GM23338 (cell line): ENCODE measurements at regions not wholly inside any gene's neighbourhood (a gene's known extent, or its start where the extent isn't known, plus 50 kb on each side); places are given as distances from the start of the nearest gene placed in this dataset.

Experiments
- ATAC-seq: fragments of 200-7000 bp; cut with Tn5 transposase; 3 replicates; pipeline ENCODE4 v1.9.1; 2020
- DNase-seq: peaks from one replicate; pipeline ENCODE4 v3.0.0-alpha.2; 2015; ENCODE audit warnings: low spot score
- H2AFZ ChIP-seq: fragments of 200-600 bp; sonication (generic); 2 replicates; pipeline ENCODE4 v1.8.0; 2016; ENCODE audit warnings: antibody characterized with exemption, mild to moderate bottlenecking, moderate library complexity
- H3F3A ChIP-seq: fragments of 200-600 bp; sonication (generic); replicated peaks from 2 replicates; pipeline ENCODE4 v1.8.0; 2017; ENCODE audit warnings: antibody characterized with exemption, mixed run types, low read depth
- H3K27ac ChIP-seq: fragments of 200-600 bp; sonication (generic); 2 replicates; pipeline ENCODE4 v1.6.1; 2016; ENCODE audit warnings: low read depth
- H3K27me3 ChIP-seq: fragments of 200-600 bp; sonication (generic); 2 replicates; pipeline ENCODE4 v1.8.0; 2016; ENCODE audit warnings: mild to moderate bottlenecking, mixed run types, moderate library complexity; ENCODE audit not compliant: insufficient read depth
- H3K36me3 ChIP-seq: fragments of 200-600 bp; sonication (generic); 2 replicates; pipeline ENCODE4 v1.8.0; 2016; ENCODE audit warnings: mild to moderate bottlenecking; ENCODE audit not compliant: insufficient read depth
- H3K4me1 ChIP-seq: fragments of 200-600 bp; sonication (generic); 2 replicates; pipeline ENCODE4 v1.8.0; 2016; ENCODE audit warnings: mild to moderate bottlenecking, moderate library complexity; ENCODE audit not compliant: insufficient read depth
- H3K4me2 ChIP-seq: fragments of 200-600 bp; sonication (generic); 2 replicates; pipeline ENCODE4 v1.7.1; 2017; ENCODE audit warnings: mixed run types
- H3K4me3 ChIP-seq: fragments of 200-600 bp; sonication (generic); 2 replicates; pipeline ENCODE4 v1.6.1; 2016; ENCODE audit warnings: mixed run types
- H3K79me2 ChIP-seq: fragments of 200-600 bp; sonication (generic); replicated peaks from 2 replicates; pipeline ENCODE4 v1.8.0; 2017; ENCODE audit warnings: mild to moderate bottlenecking; ENCODE audit not compliant: insufficient read depth
- H3K9me2 ChIP-seq: fragments of 200-600 bp; sonication (generic); 2 replicates; pipeline ENCODE4 v1.8.0; 2017; ENCODE audit not compliant: insufficient read depth
- H4K20me1 ChIP-seq: fragments of 200-600 bp; sonication (generic); replicated peaks from 2 replicates; pipeline ENCODE4 v1.8.0; 2017; ENCODE audit warnings: mild to moderate bottlenecking; ENCODE audit not compliant: insufficient read depth
- H3K27ac Mint-ChIP-seq: 2 replicates; pipeline ENCODE4 v1.8.0; 2020; ENCODE audit warnings: inconsistent platforms, mild to moderate bottlenecking, moderate library complexity, mixed read lengths
- H3K27me3 Mint-ChIP-seq: 3 replicates; pipeline ENCODE4 v1.8.0; 2022; ENCODE audit warnings: low read depth, mild to moderate bottlenecking, moderate library complexity, mixed read lengths, inconsistent platforms; ENCODE audit not compliant: insufficient read depth, poor library complexity
- H3K36me3 Mint-ChIP-seq: 3 replicates; pipeline ENCODE4 v1.8.0; 2021; ENCODE audit warnings: low read depth, mild to moderate bottlenecking, inconsistent platforms, moderate library complexity, mixed read lengths
- H3K4me1 Mint-ChIP-seq: 3 replicates; pipeline ENCODE4 v1.8.0; 2020; ENCODE audit warnings: mild to moderate bottlenecking, inconsistent platforms, mixed read lengths
- H3K4me3 Mint-ChIP-seq: 3 replicates; pipeline ENCODE4 v1.8.0; 2021; ENCODE audit warnings: moderate library complexity, mild to moderate bottlenecking, inconsistent platforms, mixed read lengths
- H3K9me3 Mint-ChIP-seq: 3 replicates; pipeline ENCODE4 v1.8.0; 2020; ENCODE audit warnings: moderate library complexity, mild to moderate bottlenecking, inconsistent platforms, mixed read lengths
- CTCF ChIP-seq, 2 experiments: fragments of 200-600 bp in 1 of 2; sonication (generic) in 1 of 2; conservative IDR thresholded peaks; 2 replicates each; pipeline versions ENCODE4 v1.5.1 to v1.6.1; 2016 to 2017; ENCODE audit warnings: antibody characterized with exemption in 2 of 2, low read depth in 2 of 2, mild to moderate bottlenecking in 2 of 2, moderate library complexity in 1 of 2
- EZH2 ChIP-seq: fragments of 200-600 bp; sonication (generic); IDR thresholded peaks from one replicate; pipeline ENCODE4 v1.8.0; 2017; ENCODE audit warnings: antibody characterized with exemption, mild to moderate bottlenecking, low read depth; ENCODE audit not compliant: unreplicated experiment
- EZH2phosphoT487 ChIP-seq: fragments of 200-600 bp; sonication (generic); IDR thresholded peaks from one replicate; pipeline ENCODE4 v1.8.1; 2018; ENCODE audit warnings: antibody characterized with exemption; ENCODE audit not compliant: unreplicated experiment
- JUNB ChIP-seq: IDR thresholded peaks from one replicate; pipeline ENCODE4 v1.6.1; 2016; ENCODE audit warnings: antibody characterized with exemption; ENCODE audit not compliant: unreplicated experiment
- NANOG ChIP-seq: IDR thresholded peaks from 2 replicates; pipeline ENCODE4 v1.6.1; 2016; ENCODE audit warnings: antibody characterized with exemption, borderline replicate concordance
- STAT1 ChIP-seq: IDR thresholded peaks from one replicate; pipeline ENCODE4 v1.6.1; 2016; ENCODE audit warnings: antibody characterized with exemption; ENCODE audit not compliant: unreplicated experiment
- ZNF114 ChIP-seq: fragments of 250-450 bp; sonication (Bioruptor Pico); IDR thresholded peaks from 2 replicates; pipeline ENCODE4 v1.5.0; 2020; ENCODE audit warnings: mild to moderate bottlenecking, moderate library complexity
- ZNF331 ChIP-seq: fragments of 250-450 bp; sonication (Bioruptor Pico); IDR thresholded peaks from 2 replicates; pipeline ENCODE4 v1.5.0; 2020; ENCODE audit warnings: low read depth, mild to moderate bottlenecking, moderate library complexity
- ZNF462 ChIP-seq: fragments of 250-450 bp; sonication (Bioruptor Pico); IDR thresholded peaks from 2 replicates; pipeline ENCODE4 v1.5.0; 2020; ENCODE audit warnings: mild to moderate bottlenecking, moderate library complexity
- TF ChIP-seq, protein P1 (sequence below): IDR thresholded peaks from one replicate; pipeline ENCODE4 v1.6.1; 2018; ENCODE audit warnings: antibody characterized with exemption; ENCODE audit not compliant: unreplicated experiment

DNA sequence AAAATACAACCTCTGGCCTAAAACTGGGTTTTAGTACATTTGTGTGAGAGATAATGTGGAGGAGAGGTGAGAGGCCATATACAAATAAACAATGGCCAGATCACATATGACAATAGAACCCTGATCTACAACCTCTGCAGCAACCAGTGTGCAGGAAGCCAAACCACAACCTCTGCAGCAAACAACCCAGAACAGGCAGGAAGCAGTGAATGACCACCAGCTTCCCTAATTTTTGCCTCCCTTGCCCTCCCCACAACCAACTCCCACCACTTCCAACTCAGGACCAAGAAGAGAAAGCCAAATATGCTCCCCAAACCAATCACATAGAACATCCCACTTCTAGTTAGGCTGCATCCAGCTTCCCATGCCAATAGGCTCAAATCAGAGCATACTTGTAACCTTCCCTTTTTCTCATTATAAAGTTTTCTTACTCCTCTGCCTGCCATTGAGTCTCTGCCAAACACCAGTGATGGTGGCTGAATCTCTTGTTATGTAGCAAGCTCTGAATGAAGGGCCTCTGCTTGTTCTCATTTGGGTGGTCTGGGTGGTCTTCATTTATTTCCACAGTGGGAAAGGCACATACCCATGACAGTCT lies 102.6 kb upstream of the GAP43 start (continued):
- TF ChIP-seq, protein P1, sequence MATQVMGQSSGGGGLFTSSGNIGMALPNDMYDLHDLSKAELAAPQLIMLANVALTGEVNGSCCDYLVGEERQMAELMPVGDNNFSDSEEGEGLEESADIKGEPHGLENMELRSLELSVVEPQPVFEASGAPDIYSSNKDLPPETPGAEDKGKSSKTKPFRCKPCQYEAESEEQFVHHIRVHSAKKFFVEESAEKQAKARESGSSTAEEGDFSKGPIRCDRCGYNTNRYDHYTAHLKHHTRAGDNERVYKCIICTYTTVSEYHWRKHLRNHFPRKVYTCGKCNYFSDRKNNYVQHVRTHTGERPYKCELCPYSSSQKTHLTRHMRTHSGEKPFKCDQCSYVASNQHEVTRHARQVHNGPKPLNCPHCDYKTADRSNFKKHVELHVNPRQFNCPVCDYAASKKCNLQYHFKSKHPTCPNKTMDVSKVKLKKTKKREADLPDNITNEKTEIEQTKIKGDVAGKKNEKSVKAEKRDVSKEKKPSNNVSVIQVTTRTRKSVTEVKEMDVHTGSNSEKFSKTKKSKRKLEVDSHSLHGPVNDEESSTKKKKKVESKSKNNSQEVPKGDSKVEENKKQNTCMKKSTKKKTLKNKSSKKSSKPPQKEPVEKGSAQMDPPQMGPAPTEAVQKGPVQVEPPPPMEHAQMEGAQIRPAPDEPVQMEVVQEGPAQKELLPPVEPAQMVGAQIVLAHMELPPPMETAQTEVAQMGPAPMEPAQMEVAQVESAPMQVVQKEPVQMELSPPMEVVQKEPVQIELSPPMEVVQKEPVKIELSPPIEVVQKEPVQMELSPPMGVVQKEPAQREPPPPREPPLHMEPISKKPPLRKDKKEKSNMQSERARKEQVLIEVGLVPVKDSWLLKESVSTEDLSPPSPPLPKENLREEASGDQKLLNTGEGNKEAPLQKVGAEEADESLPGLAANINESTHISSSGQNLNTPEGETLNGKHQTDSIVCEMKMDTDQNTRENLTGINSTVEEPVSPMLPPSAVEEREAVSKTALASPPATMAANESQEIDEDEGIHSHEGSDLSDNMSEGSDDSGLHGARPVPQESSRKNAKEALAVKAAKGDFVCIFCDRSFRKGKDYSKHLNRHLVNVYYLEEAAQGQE: no peak

DNA sequence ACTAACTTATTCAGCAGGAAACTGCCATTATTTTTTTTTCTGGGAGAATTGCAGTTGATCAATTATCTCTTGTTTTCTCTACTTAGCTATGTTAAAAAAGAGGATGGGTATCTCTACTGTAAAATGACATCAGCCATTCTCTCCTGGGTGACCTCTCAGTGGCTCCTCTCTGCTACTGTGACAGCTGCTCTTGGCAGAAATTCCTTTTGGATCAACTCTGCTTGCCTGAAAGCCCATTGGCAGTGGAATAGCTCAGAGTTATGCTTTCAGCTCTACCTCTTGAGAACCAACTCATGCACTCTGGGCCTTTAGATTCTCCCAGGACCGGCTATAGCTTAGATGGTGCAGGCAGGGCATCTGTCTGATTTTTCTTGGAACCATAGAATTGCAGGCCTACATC lies 99.9 kb upstream of the GAP43 start:
- Histone ChIP-seq H3K9me2 (peaks cover 5% of the 10 kb centered on the region; the same call in 1 of the 2 replicates), H3F3A (no peaks in the 10 kb centered on the region), H3K79me2 (no peaks in the 10 kb centered on the region), H3K4me1 (peaks cover 22% of the 10 kb centered on the region), H3K4me2 (no peak overlapping the region), H3K4me3 (no peak overlapping the region), H3K27me3 (no peaks in the 10 kb centered on the region), H3K27ac (no peak overlapping the region), H2AFZ (no peak overlapping the region), H3K36me3 (no peaks in the 10 kb centered on the region), H4K20me1 (no peaks in the 10 kb centered on the region)
- peaks cover 13% of the 10 kb centered on the region for H3K4me1 Mint-ChIP-seq
- H3K27ac Mint-ChIP-seq: no peak overlapping the region
- ATAC-seq: no peak
- no peak overlapping the region for H3K4me3 Mint-ChIP-seq
- no peaks in the 10 kb centered on the region for H3K27me3 Mint-ChIP-seq
- no peaks in the 10 kb centered on the region for H3K9me3 Mint-ChIP-seq
- DNase-seq: peak; percentile 11
- no peaks in the 10 kb centered on the region for H3K36me3 Mint-ChIP-seq
- TF ChIP-seq EZH2 (no peak), ZNF114 (CRISPR knock-in tag) (no peak), ZNF331 (CRISPR knock-in tag) (no peak), CTCF (conservative IDR thresholded peaks at IDR 0.05; ENCODE audit: low read depth in 2 of 2) (no peak), STAT1 (no peak), NANOG (no peak), JUNB (no peak), ZNF462 (CRISPR knock-in tag) (no peak), EZH2phosphoT487 (no peak)
- TF ChIP-seq, protein P1: no peak
